HG03558 (cell line): ENCODE measurements at regions not wholly inside any gene's neighbourhood (a gene's known extent, or its start where the extent isn't known, plus 50 kb on each side); places are given as distances from the start of the nearest gene placed in this dataset.
"Not testable (repeated sequence)": the region's sequence is repeated elsewhere in the genome, so short reads cannot be mapped to it uniquely, and the experiment has no call there.

Experiments used
- ATAC-seq: cut with Tn5 transposase; IDR thresholded peaks from one replicate; pipeline ENCODE4 v1.9.1; 2021; ENCODE audit warnings: moderate number of reproducible peaks; ENCODE audit not compliant: unreplicated experiment; ENCODE audit errors: extremely low read depth

GRCh38 chr7:91557789-91558404 is 293.7 kb downstream of the FZD1 start:
- peak; percentile 92 for ATAC-seq

GRCh38 chr7:91559947-91560346 is 295.7 kb downstream of the FZD1 start:
- no peak for ATAC-seq

GRCh38 chr7:91564101-91564500 is 299.9 kb downstream of the FZD1 start:
- no peak for ATAC-seq

DNA sequence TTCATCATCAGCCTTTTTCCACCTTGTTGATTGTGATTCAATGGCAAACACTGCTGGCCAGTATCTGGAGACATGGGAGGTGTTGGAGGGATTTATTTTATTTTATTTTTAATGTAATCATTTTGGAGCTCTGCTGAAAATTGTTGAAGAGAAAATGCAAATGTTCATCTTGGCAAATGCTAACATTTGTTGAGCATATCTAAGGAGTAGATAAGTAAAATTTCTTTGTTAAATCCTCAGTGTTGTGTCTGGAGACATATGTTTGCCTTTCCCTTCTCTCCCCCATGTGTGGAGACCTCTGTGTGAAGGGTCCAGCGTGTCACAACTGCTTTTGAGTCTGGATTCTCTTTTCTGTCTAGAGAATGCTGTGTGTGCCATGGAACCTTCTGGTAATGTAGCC is 300.3 kb downstream of the FZD1 start:
- ATAC-seq = no peak

GRCh38 chr7:91565499-91566401 is 301.5 kb downstream of the FZD1 start:
- no peak for ATAC-seq

DNA sequence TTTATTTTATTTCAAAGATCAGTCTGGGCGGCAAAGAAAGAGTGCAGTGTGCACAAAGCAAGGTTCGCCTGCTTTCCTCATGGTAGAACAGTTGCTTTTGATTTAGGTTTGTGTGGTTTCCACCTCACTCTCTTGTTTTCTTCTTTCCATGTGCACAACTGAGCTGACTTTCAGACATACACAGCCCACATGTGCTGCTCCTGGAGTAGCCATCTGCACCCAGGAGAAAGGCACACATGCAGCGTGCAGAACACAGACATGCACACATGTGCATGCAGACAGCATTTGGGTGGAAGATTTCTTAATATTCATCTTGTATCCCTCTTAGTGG is 302.1 kb downstream of the FZD1 start:
- ATAC-seq = no peak

DNA sequence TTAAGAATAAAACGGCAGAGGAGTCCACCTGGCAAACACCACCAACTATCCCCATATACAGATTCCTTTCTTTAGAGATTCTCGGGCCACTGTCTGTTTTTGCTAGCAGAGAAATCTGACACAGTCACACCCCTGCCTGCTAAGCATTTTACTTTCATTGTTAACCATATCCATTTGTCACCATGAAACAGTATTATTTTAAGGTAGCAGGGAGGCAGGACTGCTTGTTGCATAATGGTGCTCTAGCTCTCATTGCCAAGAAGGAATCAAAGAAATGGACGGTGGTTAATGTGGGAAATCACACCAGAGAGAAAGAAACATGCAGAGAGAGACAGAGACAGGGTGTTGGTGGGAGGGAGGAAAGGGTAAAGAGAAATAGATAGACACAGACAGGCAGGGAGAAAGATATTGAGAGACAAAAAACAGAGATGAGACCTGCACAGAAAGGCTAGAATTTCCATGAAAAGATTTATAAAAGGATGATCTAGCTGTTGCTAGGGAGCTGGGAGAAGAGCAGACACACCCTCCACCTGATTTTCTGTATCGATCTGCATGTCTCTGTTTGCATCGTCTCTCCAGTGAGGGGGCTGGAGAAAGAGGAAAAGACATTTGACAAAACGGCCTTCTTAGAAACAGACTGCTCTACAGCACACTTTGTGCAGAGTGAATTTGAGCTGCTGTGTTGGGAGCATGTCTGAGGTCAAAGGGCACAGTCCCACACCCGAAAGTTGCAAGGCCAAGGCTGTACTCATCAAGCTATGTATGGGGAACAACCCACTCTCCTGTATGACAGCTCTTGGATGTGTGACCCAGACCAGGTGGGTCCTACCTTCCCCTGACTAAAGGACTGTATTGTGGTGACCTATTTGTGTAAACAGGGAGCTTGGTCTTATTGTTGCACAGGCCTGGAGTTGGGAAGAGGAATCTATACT is 303.1 kb downstream of the FZD1 start:
- ATAC-seq = no peak

- ATAC-seq = no peak
These were observed 303.9 kb downstream of the FZD1 start for GRCh38 chr7:91568138-91568537.

GRCh38 chr7:91569728-91570457 is 305.7 kb downstream of the FZD1 start:
- no peak for ATAC-seq

DNA sequence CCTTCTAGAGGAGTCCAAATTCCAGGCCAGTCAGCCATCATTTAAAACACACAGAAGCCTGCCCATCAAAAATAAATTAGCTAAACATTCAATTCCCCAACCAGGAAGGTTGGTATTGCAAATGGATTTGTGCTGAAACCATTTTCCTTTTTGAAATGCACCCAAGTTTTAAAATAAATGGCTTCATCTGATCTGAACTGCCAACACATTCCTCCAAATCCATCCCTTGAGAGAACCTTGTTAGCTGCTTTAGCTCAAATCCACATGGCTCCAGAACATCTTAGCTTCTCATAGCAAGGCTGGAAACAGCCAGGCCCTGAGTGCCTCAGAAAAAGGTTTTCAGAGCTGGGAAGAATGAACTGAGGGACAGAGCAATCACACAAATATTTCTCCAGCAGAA is 306.3 kb downstream of the FZD1 start:
- ATAC-seq = no peak

GRCh38 chr7:91571601-91572000 is 307.4 kb downstream of the FZD1 start:
- no peak for ATAC-seq

GRCh38 chr7:91573405-91573804 is 307.1 kb downstream of the MTERF1 start:
- no peak for ATAC-seq

- ATAC-seq = not testable (repeated sequence)
These were observed 304.0 kb downstream of the MTERF1 start for GRCh38 chr7:91576459-91576858.

DNA sequence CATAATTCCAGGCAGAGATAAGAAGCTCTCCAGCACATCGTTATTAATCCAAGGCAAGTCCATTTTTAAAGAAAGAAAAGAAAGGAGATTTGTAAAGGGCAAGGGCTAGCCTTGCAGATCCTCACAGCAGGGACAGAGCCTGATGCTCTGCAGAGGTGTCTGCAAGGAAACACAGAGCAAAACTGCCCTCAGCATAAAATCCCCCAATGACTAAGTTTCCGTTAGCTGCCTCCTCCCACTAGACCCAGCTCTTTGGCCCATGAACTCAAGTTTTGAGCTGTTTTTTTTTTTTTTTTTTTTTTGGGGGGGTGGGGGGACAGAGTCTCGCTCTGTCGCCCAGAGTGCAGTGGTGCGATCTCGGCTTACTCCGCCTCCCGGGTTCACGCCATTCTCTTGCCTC is 300.7 kb downstream of the MTERF1 start:
- ATAC-seq = no peak

- ATAC-seq = no peak
These were observed 297.6 kb downstream of the MTERF1 start for GRCh38 chr7:91582799-91583477.

- no peak for ATAC-seq
These were observed 284.2 kb downstream of the MTERF1 start for GRCh38 chr7:91596287-91596686.

- no peak for ATAC-seq
These were observed 281.7 kb downstream of the MTERF1 start for GRCh38 chr7:91598791-91599190.

GRCh38 chr7:91600112-91600511 is 280.4 kb downstream of the MTERF1 start:
- ATAC-seq = no peak

DNA sequence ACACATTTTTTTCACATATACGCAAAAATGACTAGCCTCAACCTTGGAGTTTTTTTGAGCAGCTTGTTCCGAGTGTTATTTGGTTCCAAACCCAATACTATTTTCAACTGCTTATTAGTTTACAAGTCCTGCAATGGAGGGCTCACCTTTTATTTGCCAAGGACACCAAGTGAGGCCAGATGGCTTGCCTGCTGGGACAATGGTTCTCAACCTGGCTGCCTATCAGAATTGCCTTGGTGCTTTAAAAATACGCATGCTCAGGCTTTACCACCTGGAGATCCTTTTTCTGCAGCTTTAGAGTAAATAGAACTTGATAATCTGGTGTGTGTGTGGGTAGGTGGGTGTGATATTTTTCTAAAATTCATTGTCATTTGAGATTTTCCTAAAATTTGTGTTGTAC is 276.8 kb downstream of the MTERF1 start:
- no peak for ATAC-seq

DNA sequence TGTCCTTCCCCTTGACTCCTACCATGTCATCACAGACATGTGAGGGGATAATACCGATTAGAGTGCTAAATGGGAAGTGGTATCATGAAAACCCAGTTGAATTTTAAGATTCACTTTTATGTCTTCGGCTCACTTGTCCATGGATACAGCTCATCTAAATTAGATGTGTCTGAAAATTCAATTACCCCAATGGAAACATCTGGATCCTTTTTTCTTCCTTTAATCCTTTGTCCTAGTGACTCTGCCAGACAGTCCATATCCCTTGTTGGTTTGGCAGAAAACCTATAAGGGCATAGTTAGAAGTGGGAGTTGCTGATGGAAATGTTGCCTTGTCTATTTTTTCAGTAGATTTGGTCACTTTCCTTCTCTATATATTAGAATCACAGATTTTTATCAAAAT is 271.9 kb downstream of the MTERF1 start:
- ATAC-seq = no peak
